GM23338 (cell line): ENCODE measurements at regions not wholly inside any gene's neighbourhood (a gene's known extent, or its start where the extent isn't known, plus 50 kb on each side); places are given as distances from the start of the nearest gene placed in this dataset.

Source experiments
- ATAC-seq: fragments of 200-7000 bp; cut with Tn5 transposase; 3 replicates; pipeline ENCODE4 v1.9.1; 2020
- DNase-seq: peaks from one replicate; pipeline ENCODE4 v3.0.0-alpha.2; 2015; ENCODE audit warnings: low spot score
- H2AFZ ChIP-seq: fragments of 200-600 bp; sonication (generic); 2 replicates; pipeline ENCODE4 v1.8.0; 2016; ENCODE audit warnings: antibody characterized with exemption, mild to moderate bottlenecking, moderate library complexity
- H3F3A ChIP-seq: fragments of 200-600 bp; sonication (generic); replicated peaks from 2 replicates; pipeline ENCODE4 v1.8.0; 2017; ENCODE audit warnings: antibody characterized with exemption, mixed run types, low read depth
- H3K27ac ChIP-seq: fragments of 200-600 bp; sonication (generic); 2 replicates; pipeline ENCODE4 v1.6.1; 2016; ENCODE audit warnings: low read depth
- H3K27me3 ChIP-seq: fragments of 200-600 bp; sonication (generic); 2 replicates; pipeline ENCODE4 v1.8.0; 2016; ENCODE audit warnings: mild to moderate bottlenecking, mixed run types, moderate library complexity; ENCODE audit not compliant: insufficient read depth
- H3K36me3 ChIP-seq: fragments of 200-600 bp; sonication (generic); 2 replicates; pipeline ENCODE4 v1.8.0; 2016; ENCODE audit warnings: mild to moderate bottlenecking; ENCODE audit not compliant: insufficient read depth
- H3K4me1 ChIP-seq: fragments of 200-600 bp; sonication (generic); 2 replicates; pipeline ENCODE4 v1.8.0; 2016; ENCODE audit warnings: mild to moderate bottlenecking, moderate library complexity; ENCODE audit not compliant: insufficient read depth
- H3K4me2 ChIP-seq: fragments of 200-600 bp; sonication (generic); 2 replicates; pipeline ENCODE4 v1.7.1; 2017; ENCODE audit warnings: mixed run types
- H3K4me3 ChIP-seq: fragments of 200-600 bp; sonication (generic); 2 replicates; pipeline ENCODE4 v1.6.1; 2016; ENCODE audit warnings: mixed run types
- H3K79me2 ChIP-seq: fragments of 200-600 bp; sonication (generic); replicated peaks from 2 replicates; pipeline ENCODE4 v1.8.0; 2017; ENCODE audit warnings: mild to moderate bottlenecking; ENCODE audit not compliant: insufficient read depth
- H3K9me2 ChIP-seq: fragments of 200-600 bp; sonication (generic); 2 replicates; pipeline ENCODE4 v1.8.0; 2017; ENCODE audit not compliant: insufficient read depth
- H4K20me1 ChIP-seq: fragments of 200-600 bp; sonication (generic); replicated peaks from 2 replicates; pipeline ENCODE4 v1.8.0; 2017; ENCODE audit warnings: mild to moderate bottlenecking; ENCODE audit not compliant: insufficient read depth
- H3K27ac Mint-ChIP-seq: 2 replicates; pipeline ENCODE4 v1.8.0; 2020; ENCODE audit warnings: inconsistent platforms, mild to moderate bottlenecking, moderate library complexity, mixed read lengths
- H3K27me3 Mint-ChIP-seq: 3 replicates; pipeline ENCODE4 v1.8.0; 2022; ENCODE audit warnings: low read depth, mild to moderate bottlenecking, moderate library complexity, mixed read lengths, inconsistent platforms; ENCODE audit not compliant: insufficient read depth, poor library complexity
- H3K36me3 Mint-ChIP-seq: 3 replicates; pipeline ENCODE4 v1.8.0; 2021; ENCODE audit warnings: low read depth, mild to moderate bottlenecking, inconsistent platforms, moderate library complexity, mixed read lengths
- H3K4me1 Mint-ChIP-seq: 3 replicates; pipeline ENCODE4 v1.8.0; 2020; ENCODE audit warnings: mild to moderate bottlenecking, inconsistent platforms, mixed read lengths
- H3K4me3 Mint-ChIP-seq: 3 replicates; pipeline ENCODE4 v1.8.0; 2021; ENCODE audit warnings: moderate library complexity, mild to moderate bottlenecking, inconsistent platforms, mixed read lengths
- H3K9me3 Mint-ChIP-seq: 3 replicates; pipeline ENCODE4 v1.8.0; 2020; ENCODE audit warnings: moderate library complexity, mild to moderate bottlenecking, inconsistent platforms, mixed read lengths
- CREB1 ChIP-seq: fragments of 250-450 bp; sonication (Bioruptor Pico); IDR thresholded peaks from 2 replicates; pipeline ENCODE4 v1.5.0; 2020; ENCODE audit warnings: low read depth, mild to moderate bottlenecking, moderate library complexity
- EZH2 ChIP-seq: fragments of 200-600 bp; sonication (generic); IDR thresholded peaks from one replicate; pipeline ENCODE4 v1.8.0; 2017; ENCODE audit warnings: antibody characterized with exemption, mild to moderate bottlenecking, low read depth; ENCODE audit not compliant: unreplicated experiment
- EZH2phosphoT487 ChIP-seq: fragments of 200-600 bp; sonication (generic); IDR thresholded peaks from one replicate; pipeline ENCODE4 v1.8.1; 2018; ENCODE audit warnings: antibody characterized with exemption; ENCODE audit not compliant: unreplicated experiment
- JUNB ChIP-seq: IDR thresholded peaks from one replicate; pipeline ENCODE4 v1.6.1; 2016; ENCODE audit warnings: antibody characterized with exemption; ENCODE audit not compliant: unreplicated experiment
- NANOG ChIP-seq: IDR thresholded peaks from 2 replicates; pipeline ENCODE4 v1.6.1; 2016; ENCODE audit warnings: antibody characterized with exemption, borderline replicate concordance
- POLR2AphosphoS5 ChIP-seq: IDR thresholded peaks from 2 replicates; pipeline ENCODE4 v1.6.1; 2016; ENCODE audit warnings: antibody characterized with exemption, low read depth
- STAT1 ChIP-seq: IDR thresholded peaks from one replicate; pipeline ENCODE4 v1.6.1; 2016; ENCODE audit warnings: antibody characterized with exemption; ENCODE audit not compliant: unreplicated experiment
- ZNF114 ChIP-seq: fragments of 250-450 bp; sonication (Bioruptor Pico); IDR thresholded peaks from 2 replicates; pipeline ENCODE4 v1.5.0; 2020; ENCODE audit warnings: mild to moderate bottlenecking, moderate library complexity
- ZNF331 ChIP-seq: fragments of 250-450 bp; sonication (Bioruptor Pico); IDR thresholded peaks from 2 replicates; pipeline ENCODE4 v1.5.0; 2020; ENCODE audit warnings: low read depth, mild to moderate bottlenecking, moderate library complexity
- TF ChIP-seq, protein P1 (sequence below): IDR thresholded peaks from one replicate; pipeline ENCODE4 v1.6.1; 2018; ENCODE audit warnings: antibody characterized with exemption; ENCODE audit not compliant: unreplicated experiment
- TF ChIP-seq, protein P2 (sequence below), 2 experiments: fragments of 200-600 bp in 1 of 2; sonication (generic) in 1 of 2; conservative IDR thresholded peaks; 2 replicates each; pipeline versions ENCODE4 v1.5.1 to v1.6.1; 2016 to 2017; ENCODE audit warnings: antibody characterized with exemption in 2 of 2, low read depth in 2 of 2, mild to moderate bottlenecking in 2 of 2, moderate library complexity in 1 of 2
- TF ChIP-seq, protein P3 (sequence below): IDR thresholded peaks from 2 replicates; pipeline ENCODE4 v1.6.1; 2016; ENCODE audit warnings: antibody characterized with exemption
- TF ChIP-seq, protein P4 (sequence below): fragments of 250-450 bp; sonication (Bioruptor Pico); IDR thresholded peaks from 2 replicates; pipeline ENCODE4 v1.5.0; 2020; ENCODE audit warnings: mild to moderate bottlenecking, moderate library complexity

DNA sequence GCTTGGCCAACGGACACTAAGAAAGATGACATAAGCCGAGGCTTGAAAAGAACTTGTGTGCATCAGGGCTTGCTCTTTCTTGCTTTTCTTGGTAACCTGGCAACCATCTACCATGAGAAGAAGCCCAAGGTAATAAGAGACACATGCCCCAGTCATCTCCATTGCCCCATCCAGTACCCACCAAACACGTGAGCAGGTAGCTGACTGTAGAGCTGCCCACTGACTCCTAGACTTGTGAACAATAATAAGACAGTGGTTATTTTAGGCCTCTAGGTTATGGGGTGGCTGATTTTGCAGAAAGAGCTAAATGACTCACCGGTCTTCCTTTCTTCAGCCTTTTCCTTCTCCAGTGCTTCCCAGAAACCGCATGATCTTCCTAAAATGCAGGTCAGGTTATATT lies 105.0 kb upstream of the JUN start:
- Mint-ChIP-seq H3K4me1 (no peaks in the 10 kb centered on the region), H3K27ac (no peak overlapping the region), H3K36me3 (no peaks in the 10 kb centered on the region), H3K9me3 (no peaks in the 10 kb centered on the region; the same call in 2 of the 3 replicates), H3K4me3 (no peak overlapping the region), H3K27me3 (no peaks in the 10 kb centered on the region)
- Histone ChIP-seq H3K36me3 (no peaks in the 10 kb centered on the region), H3K27me3 (no peaks in the 10 kb centered on the region), H4K20me1 (no peaks in the 10 kb centered on the region), H3K4me2 (no peak overlapping the region), H2AFZ (no peak overlapping the region), H3F3A (no peaks in the 10 kb centered on the region), H3K79me2 (no peaks in the 10 kb centered on the region), H3K4me1 (no peaks in the 10 kb centered on the region), H3K27ac (no peak overlapping the region), H3K4me3 (no peak overlapping the region), H3K9me2 (peaks cover 8% of the 10 kb centered on the region; the same call in 1 of the 2 replicates)
- TF ChIP-seq STAT1 (no peak), CREB1 (CRISPR knock-in tag) (no peak), NANOG (no peak), ZNF331 (CRISPR knock-in tag) (no peak), ZNF114 (no peak), POLR2AphosphoS5 (no peak), EZH2phosphoT487 (no peak), JUNB (no peak), EZH2 (no peak)
- TF ChIP-seq, protein P1, sequence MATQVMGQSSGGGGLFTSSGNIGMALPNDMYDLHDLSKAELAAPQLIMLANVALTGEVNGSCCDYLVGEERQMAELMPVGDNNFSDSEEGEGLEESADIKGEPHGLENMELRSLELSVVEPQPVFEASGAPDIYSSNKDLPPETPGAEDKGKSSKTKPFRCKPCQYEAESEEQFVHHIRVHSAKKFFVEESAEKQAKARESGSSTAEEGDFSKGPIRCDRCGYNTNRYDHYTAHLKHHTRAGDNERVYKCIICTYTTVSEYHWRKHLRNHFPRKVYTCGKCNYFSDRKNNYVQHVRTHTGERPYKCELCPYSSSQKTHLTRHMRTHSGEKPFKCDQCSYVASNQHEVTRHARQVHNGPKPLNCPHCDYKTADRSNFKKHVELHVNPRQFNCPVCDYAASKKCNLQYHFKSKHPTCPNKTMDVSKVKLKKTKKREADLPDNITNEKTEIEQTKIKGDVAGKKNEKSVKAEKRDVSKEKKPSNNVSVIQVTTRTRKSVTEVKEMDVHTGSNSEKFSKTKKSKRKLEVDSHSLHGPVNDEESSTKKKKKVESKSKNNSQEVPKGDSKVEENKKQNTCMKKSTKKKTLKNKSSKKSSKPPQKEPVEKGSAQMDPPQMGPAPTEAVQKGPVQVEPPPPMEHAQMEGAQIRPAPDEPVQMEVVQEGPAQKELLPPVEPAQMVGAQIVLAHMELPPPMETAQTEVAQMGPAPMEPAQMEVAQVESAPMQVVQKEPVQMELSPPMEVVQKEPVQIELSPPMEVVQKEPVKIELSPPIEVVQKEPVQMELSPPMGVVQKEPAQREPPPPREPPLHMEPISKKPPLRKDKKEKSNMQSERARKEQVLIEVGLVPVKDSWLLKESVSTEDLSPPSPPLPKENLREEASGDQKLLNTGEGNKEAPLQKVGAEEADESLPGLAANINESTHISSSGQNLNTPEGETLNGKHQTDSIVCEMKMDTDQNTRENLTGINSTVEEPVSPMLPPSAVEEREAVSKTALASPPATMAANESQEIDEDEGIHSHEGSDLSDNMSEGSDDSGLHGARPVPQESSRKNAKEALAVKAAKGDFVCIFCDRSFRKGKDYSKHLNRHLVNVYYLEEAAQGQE, result no peak
- TF ChIP-seq, protein P2, sequence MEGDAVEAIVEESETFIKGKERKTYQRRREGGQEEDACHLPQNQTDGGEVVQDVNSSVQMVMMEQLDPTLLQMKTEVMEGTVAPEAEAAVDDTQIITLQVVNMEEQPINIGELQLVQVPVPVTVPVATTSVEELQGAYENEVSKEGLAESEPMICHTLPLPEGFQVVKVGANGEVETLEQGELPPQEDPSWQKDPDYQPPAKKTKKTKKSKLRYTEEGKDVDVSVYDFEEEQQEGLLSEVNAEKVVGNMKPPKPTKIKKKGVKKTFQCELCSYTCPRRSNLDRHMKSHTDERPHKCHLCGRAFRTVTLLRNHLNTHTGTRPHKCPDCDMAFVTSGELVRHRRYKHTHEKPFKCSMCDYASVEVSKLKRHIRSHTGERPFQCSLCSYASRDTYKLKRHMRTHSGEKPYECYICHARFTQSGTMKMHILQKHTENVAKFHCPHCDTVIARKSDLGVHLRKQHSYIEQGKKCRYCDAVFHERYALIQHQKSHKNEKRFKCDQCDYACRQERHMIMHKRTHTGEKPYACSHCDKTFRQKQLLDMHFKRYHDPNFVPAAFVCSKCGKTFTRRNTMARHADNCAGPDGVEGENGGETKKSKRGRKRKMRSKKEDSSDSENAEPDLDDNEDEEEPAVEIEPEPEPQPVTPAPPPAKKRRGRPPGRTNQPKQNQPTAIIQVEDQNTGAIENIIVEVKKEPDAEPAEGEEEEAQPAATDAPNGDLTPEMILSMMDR (conservative IDR thresholded peaks at IDR 0.05; ENCODE audit: low read depth in 2 of 2), result no peak
- TF ChIP-seq, protein P3, sequence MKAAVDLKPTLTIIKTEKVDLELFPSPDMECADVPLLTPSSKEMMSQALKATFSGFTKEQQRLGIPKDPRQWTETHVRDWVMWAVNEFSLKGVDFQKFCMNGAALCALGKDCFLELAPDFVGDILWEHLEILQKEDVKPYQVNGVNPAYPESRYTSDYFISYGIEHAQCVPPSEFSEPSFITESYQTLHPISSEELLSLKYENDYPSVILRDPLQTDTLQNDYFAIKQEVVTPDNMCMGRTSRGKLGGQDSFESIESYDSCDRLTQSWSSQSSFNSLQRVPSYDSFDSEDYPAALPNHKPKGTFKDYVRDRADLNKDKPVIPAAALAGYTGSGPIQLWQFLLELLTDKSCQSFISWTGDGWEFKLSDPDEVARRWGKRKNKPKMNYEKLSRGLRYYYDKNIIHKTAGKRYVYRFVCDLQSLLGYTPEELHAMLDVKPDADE, result no peak
- TF ChIP-seq, protein P4, sequence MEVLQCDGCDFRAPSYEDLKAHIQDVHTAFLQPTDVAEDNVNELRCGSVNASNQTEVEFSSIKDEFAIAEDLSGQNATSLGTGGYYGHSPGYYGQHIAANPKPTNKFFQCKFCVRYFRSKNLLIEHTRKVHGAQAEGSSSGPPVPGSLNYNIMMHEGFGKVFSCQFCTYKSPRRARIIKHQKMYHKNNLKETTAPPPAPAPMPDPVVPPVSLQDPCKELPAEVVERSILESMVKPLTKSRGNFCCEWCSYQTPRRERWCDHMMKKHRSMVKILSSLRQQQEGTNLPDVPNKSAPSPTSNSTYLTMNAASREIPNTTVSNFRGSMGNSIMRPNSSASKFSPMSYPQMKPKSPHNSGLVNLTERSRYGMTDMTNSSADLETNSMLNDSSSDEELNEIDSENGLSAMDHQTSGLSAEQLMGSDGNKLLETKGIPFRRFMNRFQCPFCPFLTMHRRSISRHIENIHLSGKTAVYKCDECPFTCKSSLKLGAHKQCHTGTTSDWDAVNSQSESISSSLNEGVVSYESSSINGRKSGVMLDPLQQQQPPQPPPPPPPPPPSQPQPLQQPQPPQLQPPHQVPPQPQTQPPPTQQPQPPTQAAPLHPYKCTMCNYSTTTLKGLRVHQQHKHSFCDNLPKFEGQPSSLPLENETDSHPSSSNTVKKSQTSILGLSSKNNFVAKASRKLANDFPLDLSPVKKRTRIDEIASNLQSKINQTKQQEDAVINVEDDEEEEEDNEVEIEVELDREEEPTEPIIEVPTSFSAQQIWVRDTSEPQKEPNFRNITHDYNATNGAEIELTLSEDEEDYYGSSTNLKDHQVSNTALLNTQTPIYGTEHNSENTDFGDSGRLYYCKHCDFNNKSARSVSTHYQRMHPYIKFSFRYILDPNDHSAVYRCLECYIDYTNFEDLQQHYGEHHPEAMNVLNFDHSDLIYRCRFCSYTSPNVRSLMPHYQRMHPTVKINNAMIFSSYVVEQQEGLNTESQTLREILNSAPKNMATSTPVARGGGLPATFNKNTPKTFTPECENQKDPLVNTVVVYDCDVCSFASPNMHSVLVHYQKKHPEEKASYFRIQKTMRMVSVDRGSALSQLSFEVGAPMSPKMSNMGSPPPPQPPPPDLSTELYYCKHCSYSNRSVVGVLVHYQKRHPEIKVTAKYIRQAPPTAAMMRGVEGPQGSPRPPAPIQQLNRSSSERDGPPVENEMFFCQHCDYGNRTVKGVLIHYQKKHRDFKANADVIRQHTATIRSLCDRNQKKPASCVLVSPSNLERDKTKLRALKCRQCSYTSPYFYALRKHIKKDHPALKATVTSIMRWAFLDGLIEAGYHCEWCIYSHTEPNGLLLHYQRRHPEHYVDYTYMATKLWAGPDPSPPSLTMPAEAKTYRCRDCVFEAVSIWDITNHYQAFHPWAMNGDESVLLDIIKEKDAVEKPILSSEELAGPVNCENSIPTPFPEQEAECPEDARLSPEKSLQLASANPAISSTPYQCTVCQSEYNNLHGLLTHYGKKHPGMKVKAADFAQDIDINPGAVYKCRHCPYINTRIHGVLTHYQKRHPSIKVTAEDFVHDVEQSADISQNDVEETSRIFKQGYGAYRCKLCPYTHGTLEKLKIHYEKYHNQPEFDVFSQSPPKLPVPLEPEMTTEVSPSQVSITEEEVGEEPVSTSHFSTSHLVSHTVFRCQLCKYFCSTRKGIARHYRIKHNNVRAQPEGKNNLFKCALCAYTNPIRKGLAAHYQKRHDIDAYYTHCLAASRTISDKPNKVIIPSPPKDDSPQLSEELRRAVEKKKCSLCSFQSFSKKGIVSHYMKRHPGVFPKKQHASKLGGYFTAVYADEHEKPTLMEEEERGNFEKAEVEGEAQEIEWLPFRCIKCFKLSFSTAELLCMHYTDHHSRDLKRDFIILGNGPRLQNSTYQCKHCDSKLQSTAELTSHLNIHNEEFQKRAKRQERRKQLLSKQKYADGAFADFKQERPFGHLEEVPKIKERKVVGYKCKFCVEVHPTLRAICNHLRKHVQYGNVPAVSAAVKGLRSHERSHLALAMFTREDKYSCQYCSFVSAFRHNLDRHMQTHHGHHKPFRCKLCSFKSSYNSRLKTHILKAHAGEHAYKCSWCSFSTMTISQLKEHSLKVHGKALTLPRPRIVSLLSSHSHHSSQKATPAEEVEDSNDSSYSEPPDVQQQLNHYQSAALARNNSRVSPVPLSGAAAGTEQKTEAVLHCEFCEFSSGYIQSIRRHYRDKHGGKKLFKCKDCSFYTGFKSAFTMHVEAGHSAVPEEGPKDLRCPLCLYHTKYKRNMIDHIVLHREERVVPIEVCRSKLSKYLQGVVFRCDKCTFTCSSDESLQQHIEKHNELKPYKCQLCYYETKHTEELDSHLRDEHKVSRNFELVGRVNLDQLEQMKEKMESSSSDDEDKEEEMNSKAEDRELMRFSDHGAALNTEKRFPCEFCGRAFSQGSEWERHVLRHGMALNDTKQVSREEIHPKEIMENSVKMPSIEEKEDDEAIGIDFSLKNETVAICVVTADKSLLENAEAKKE (CRISPR knock-in tag), result no peak
- DNase-seq (no peak), ATAC-seq (no peak)
